ENCODE measurements at regions not wholly inside any gene's neighbourhood (a gene's known extent, or its start where the extent isn't known, plus 50 kb on each side); places are given as distances from the start of the nearest gene placed in this dataset.

- no peaks in the 10 kb centered on the region for H3K9me3 ChIP-seq (ENCODE audit: insufficient read depth, low read length, severe bottlenecking)
- DNase-seq (no peak), ATAC-seq (ENCODE audit: insufficient read depth, low read depth) (no peak)
- no peaks in the 10 kb centered on the region; the same call in 1 of the 2 replicates for H4K20me1 ChIP-seq (ENCODE audit: insufficient read depth, low read length)
- no peak overlapping the region for H3K27ac ChIP-seq (ENCODE audit: low read length)
- H3K36me3 ChIP-seq (ENCODE audit: insufficient read depth, low read length): no peaks in the 10 kb centered on the region
- H2AFZ ChIP-seq (ENCODE audit: low read depth, low read length): no peak overlapping the region
- no peaks in the 10 kb centered on the region for H3K79me2 ChIP-seq (ENCODE audit: insufficient read depth, low read length)
- H3K4me1 ChIP-seq (ENCODE audit: insufficient read depth, low read length): no peaks in the 10 kb centered on the region
- no peak overlapping the region for H3K9ac ChIP-seq (ENCODE audit: low read depth, low read length)
- no peak overlapping the region for H3K4me2 ChIP-seq (ENCODE audit: insufficient read depth, low read length)
- H3K4me3 ChIP-seq (ENCODE audit: low read depth in 1 of 2, low read length in 2 of 2): no peak overlapping the region
- TF ChIP-seq CTCF (IDR thresholded peaks at IDR 0.05; ENCODE audit: borderline replicate concordance, extremely low read depth, low read length, poor library complexity, severe bottlenecking) (no peak), EZH2 (IDR thresholded peaks at IDR 0.05; ENCODE audit: borderline replicate concordance, low read depth, low read length, severe bottlenecking) (no peak)
- no peaks in the 10 kb centered on the region for H3K27me3 ChIP-seq (ENCODE audit: insufficient read depth, low read length, poor library complexity)
Measured at GRCh38 chr6:169989594-169989993, 238.2 kb downstream of the ERMARD start.

DNA sequence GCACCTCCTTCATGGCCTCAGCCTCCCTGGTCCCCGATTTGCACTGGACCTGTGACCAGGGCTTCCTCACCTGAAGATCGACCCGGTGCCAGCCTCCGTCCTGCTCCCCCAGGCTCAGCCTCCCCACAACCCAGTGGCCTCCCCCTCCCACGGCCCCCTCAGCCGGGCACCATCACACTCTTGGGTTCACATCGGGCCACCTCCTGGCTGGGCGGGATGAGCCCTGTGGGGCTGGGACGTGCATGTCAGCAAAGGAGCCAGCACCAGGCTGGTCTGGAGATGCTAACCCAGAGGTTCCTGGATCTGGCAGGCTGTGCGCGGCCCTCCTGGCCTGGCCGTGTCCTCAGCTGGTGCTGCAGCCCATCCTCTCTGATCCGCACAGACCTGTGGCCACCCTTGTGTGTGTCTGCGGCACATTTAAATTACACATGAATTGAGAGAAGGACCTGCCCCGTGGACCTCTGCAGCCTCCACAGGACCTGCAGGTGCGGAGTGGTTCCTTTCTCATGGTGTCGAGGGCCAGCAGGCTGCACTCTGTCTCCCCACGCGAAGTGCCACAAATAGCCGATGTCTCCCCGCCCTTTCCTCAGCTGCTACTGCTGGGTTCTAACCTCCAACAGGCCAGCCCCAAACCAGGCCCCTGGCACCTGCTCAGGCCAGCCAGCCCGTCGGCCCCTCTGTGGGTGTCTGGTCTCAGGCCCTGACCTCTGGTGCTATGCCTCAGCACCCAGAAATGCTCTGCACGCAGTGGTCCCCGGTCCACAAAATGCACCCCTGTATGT is 237.5 kb downstream of the ERMARD start:
- no peak overlapping the region for H2AFZ ChIP-seq (ENCODE audit: low read depth, low read length)
- no peak for TF ChIP-seq CTCF (IDR thresholded peaks at IDR 0.05; ENCODE audit: borderline replicate concordance, extremely low read depth, low read length, poor library complexity, severe bottlenecking)
- TF ChIP-seq EZH2 (IDR thresholded peaks at IDR 0.05; ENCODE audit: borderline replicate concordance, low read depth, low read length, severe bottlenecking): no peak
- H4K20me1 ChIP-seq (ENCODE audit: insufficient read depth, low read length): no peaks in the 10 kb centered on the region; the same call in 1 of the 2 replicates
- H3K36me3 ChIP-seq (ENCODE audit: insufficient read depth, low read length): no peaks in the 10 kb centered on the region
- no peak overlapping the region for H3K4me2 ChIP-seq (ENCODE audit: insufficient read depth, low read length)
- H3K4me1 ChIP-seq (ENCODE audit: insufficient read depth, low read length): no peaks in the 10 kb centered on the region
- no peaks in the 10 kb centered on the region for H3K79me2 ChIP-seq (ENCODE audit: insufficient read depth, low read length)
- no peak overlapping the region for H3K9ac ChIP-seq (ENCODE audit: low read depth, low read length)
- H3K27me3 ChIP-seq (ENCODE audit: insufficient read depth, low read length, poor library complexity): no peaks in the 10 kb centered on the region
- H3K9me3 ChIP-seq (ENCODE audit: insufficient read depth, low read length, severe bottlenecking): no peaks in the 10 kb centered on the region
- H3K27ac ChIP-seq (ENCODE audit: low read length): no peak overlapping the region
- no peak overlapping the region for H3K4me3 ChIP-seq (ENCODE audit: low read depth in 1 of 2, low read length in 2 of 2)
- no peak for ATAC-seq (ENCODE audit: insufficient read depth, low read depth)
- DNase-seq: no peak

DNA sequence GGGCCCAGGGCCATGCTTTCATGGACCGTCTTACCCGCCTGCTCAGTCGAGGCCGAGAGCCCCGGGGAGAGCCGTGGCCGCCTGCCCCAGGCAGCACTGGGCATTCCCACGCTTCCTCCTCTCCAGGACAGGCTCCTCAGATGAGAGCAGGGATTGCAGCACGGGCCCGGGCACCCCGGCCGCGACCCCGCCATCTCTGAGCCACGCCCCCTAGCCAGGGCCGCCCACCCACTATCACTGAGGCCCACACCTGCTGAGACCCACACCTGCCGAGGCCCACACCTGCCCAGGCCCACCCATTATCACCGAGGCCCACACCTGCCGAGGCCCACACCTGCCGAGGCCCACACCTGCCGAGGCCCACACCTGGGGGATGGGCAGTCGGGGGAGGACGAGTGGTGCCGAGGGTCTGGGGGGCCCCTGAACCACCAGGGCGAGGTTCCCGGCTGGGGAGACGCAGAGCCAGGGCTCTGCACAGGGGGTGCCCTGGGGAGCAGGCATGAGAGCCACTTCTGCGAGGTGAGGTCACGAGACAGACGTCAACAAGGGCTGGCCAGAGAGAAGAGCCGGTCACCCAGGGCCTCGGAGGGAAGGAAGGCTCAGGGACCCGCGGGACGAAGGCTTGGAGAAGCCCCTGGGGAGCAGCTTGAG is 235.6 kb downstream of the ERMARD start:
- no peaks in the 10 kb centered on the region for H3K27me3 ChIP-seq (ENCODE audit: insufficient read depth, low read length, poor library complexity)
- H3K27ac ChIP-seq (ENCODE audit: low read length): no peak overlapping the region
- H3K79me2 ChIP-seq (ENCODE audit: insufficient read depth, low read length): no peaks in the 10 kb centered on the region
- no peak overlapping the region for H3K9ac ChIP-seq (ENCODE audit: low read depth, low read length)
- no peak overlapping the region for H2AFZ ChIP-seq (ENCODE audit: low read depth, low read length)
- no peaks in the 10 kb centered on the region for H3K4me1 ChIP-seq (ENCODE audit: insufficient read depth, low read length)
- no peak for DNase-seq
- H3K36me3 ChIP-seq (ENCODE audit: insufficient read depth, low read length): no peaks in the 10 kb centered on the region
- TF ChIP-seq EZH2 (IDR thresholded peaks at IDR 0.05; ENCODE audit: borderline replicate concordance, low read depth, low read length, severe bottlenecking) (no peak), CTCF (IDR thresholded peaks at IDR 0.05; ENCODE audit: borderline replicate concordance, extremely low read depth, low read length, poor library complexity, severe bottlenecking) (no peak)
- no peak for ATAC-seq (ENCODE audit: insufficient read depth, low read depth)
- H3K4me3 ChIP-seq (ENCODE audit: low read depth in 1 of 2, low read length in 2 of 2): no peak overlapping the region
- H3K4me2 ChIP-seq (ENCODE audit: insufficient read depth, low read length): no peak overlapping the region
- H3K9me3 ChIP-seq (ENCODE audit: insufficient read depth, low read length, severe bottlenecking): no peaks in the 10 kb centered on the region
- H4K20me1 ChIP-seq (ENCODE audit: insufficient read depth, low read length): no peaks in the 10 kb centered on the region; the same call in 1 of the 2 replicates

Measured in DND-41 (cell line).